ENCODE measurements at regions not wholly inside any gene's neighbourhood (a gene's known extent, or its start where the extent isn't known, plus 50 kb on each side); places are given as distances from the start of the nearest gene placed in this dataset.

- TF ChIP-seq CTCF (conservative IDR thresholded peaks at IDR 0.05; ENCODE audit: low read length) (no peak), EZH2phosphoT487 (IDR thresholded peaks at IDR 0.05; ENCODE audit: borderline replicate concordance, low read depth, low read length) (no peak)
Measured at GRCh38 chr7:66514050-66514449, 114.6 kb upstream of the KCTD7 start.
